ENCODE measurements at regions not wholly inside any gene's neighbourhood (a gene's known extent, or its start where the extent isn't known, plus 50 kb on each side); places are given as distances from the start of the nearest gene placed in this dataset.

DNA sequence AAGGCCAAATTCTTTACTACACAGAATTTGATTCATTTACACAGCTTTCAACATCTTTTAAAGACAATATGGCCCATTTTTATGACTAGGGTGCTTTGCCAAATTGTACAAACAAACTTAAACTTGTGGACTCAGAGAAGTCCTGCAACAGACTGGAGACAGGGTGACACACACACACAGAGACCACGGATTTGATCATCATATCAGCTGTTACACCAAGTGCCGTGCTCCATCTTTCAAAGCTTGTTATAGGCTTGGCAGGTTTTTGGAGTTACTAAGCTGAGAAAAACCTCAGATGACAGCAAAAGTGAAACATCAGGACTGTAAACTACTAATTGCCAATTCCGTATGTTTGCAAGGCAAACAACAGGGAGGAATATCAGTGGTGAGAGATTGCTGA, 811.7 kb downstream of the GALC start:
- Histone ChIP-seq H3K4me3 (replicated peaks in 1 of 3; ENCODE audit: insufficient read depth in 1 of 3, low read depth in 1 of 3, low read length in 3 of 3) (no peak overlapping the region), H3K27ac (ENCODE audit: insufficient read depth, low read depth, low read length) (no peak overlapping the region), H3K36me3 (ENCODE audit: control insufficient read depth in 2 of 2, extremely low read depth in 1 of 2, insufficient read depth in 2 of 2, low read length in 2 of 2) (no peaks in the 10 kb centered on the region), H3K4me2 (ENCODE audit: insufficient read depth, low read length) (no peak overlapping the region), H3K9ac (replicated peaks; ENCODE audit: extremely low read depth, insufficient read depth, low read length) (no peak overlapping the region), H3K9me3 (replicated peaks; ENCODE audit: control insufficient read depth, insufficient read depth, low read length) (peaks cover 3% of the 10 kb centered on the region), H4K20me1 (replicated peaks; ENCODE audit: control insufficient read depth, extremely low read depth, insufficient read depth, low read length) (no peaks in the 10 kb centered on the region), H3K27me3 (ENCODE audit: control insufficient read depth in 2 of 2, insufficient read depth in 2 of 2, low read length in 2 of 2) (no peaks in the 10 kb centered on the region), H3K79me2 (ENCODE audit: control insufficient read depth, insufficient read depth, low read length) (no peaks in the 10 kb centered on the region), H2AFZ (ENCODE audit: low read depth, low read length) (no peak overlapping the region), H3K4me1 (ENCODE audit: control insufficient read depth, extremely low read depth, insufficient read depth, low read length) (no peaks in the 10 kb centered on the region), H3K9me1 (replicated peaks; ENCODE audit: control insufficient read depth, extremely low read depth, insufficient read depth, low read length) (no peaks in the 10 kb centered on the region)
- intact Hi-C loops (cut with micrococcal nuclease) (no loop called here), dilution Hi-C loops (cut with MboI; ENCODE audit: extremely low pct_ligation_motif_present, low sequenced_read_pairs) (no loop called here)
- FAIRE-seq (no peak), DNase-seq (ENCODE audit: low read depth, low spot score) (no peak)
- ChIA-PET CTCF (no interaction called here), POLR2A (no interaction called here)
- no peak for TF ChIP-seq POLR2AphosphoS5 (IDR thresholded peaks at IDR 0.05; ENCODE audit: insufficient read depth, low read depth, low read length)
- BruUV-seq (replicated peaks) = no TSS peak

GRCh38 chr14:87179936-87180335, 813.0 kb downstream of the GALC start:
- FAIRE-seq (no peak), DNase-seq (ENCODE audit: low read depth, low spot score) (no peak)
- H3K4me2 ChIP-seq (ENCODE audit: insufficient read depth, low read length) = no peak overlapping the region
- POLR2A ChIA-PET = no interaction called here
- no peaks in the 10 kb centered on the region for H4K20me1 ChIP-seq (replicated peaks; ENCODE audit: control insufficient read depth, extremely low read depth, insufficient read depth, low read length)
- intact Hi-C loops (cut with micrococcal nuclease) (no loop called here), dilution Hi-C loops (cut with MboI; ENCODE audit: extremely low pct_ligation_motif_present, low sequenced_read_pairs) (no loop called here)
- H2AFZ ChIP-seq (ENCODE audit: low read depth, low read length) = no peak overlapping the region
- no peak overlapping the region for H3K4me3 ChIP-seq (replicated peaks in 1 of 3; ENCODE audit: insufficient read depth in 1 of 3, low read depth in 1 of 3, low read length in 3 of 3)
- no peaks in the 10 kb centered on the region for H3K4me1 ChIP-seq (ENCODE audit: control insufficient read depth, extremely low read depth, insufficient read depth, low read length)
- TF ChIP-seq JUN (IDR thresholded peaks at IDR 0.05; ENCODE audit: borderline replicate concordance, insufficient read depth, insufficient read length, low read depth) = no peak
- no peak for TF ChIP-seq POLR2AphosphoS5 (IDR thresholded peaks at IDR 0.05; ENCODE audit: insufficient read depth, low read depth, low read length)
- no peak for TF ChIP-seq MYC (IDR thresholded peaks at IDR 0.05; ENCODE audit: low read depth, low read length)
- H3K27me3 ChIP-seq (ENCODE audit: control insufficient read depth in 2 of 2, insufficient read depth in 2 of 2, low read length in 2 of 2) = no peaks in the 10 kb centered on the region
- CTCF ChIA-PET = no interaction called here
- no peak overlapping the region for H3K9ac ChIP-seq (replicated peaks; ENCODE audit: extremely low read depth, insufficient read depth, low read length)
- no peaks in the 10 kb centered on the region for H3K9me1 ChIP-seq (replicated peaks; ENCODE audit: control insufficient read depth, extremely low read depth, insufficient read depth, low read length)
- no peaks in the 10 kb centered on the region for H3K36me3 ChIP-seq (ENCODE audit: control insufficient read depth in 2 of 2, extremely low read depth in 1 of 2, insufficient read depth in 2 of 2, low read length in 2 of 2)
- no peaks in the 10 kb centered on the region for H3K79me2 ChIP-seq (ENCODE audit: control insufficient read depth, insufficient read depth, low read length)
- BruUV-seq (replicated peaks) = no TSS peak
- H3K9me3 ChIP-seq (replicated peaks; ENCODE audit: control insufficient read depth, insufficient read depth, low read length) = peaks cover 3% of the 10 kb centered on the region
- no peak overlapping the region for H3K27ac ChIP-seq (ENCODE audit: insufficient read depth, low read depth, low read length)
